ENCODE measurements at regions not wholly inside any gene's neighbourhood (a gene's known extent, or its start where the extent isn't known, plus 50 kb on each side); places are given as distances from the start of the nearest gene placed in this dataset.

DNA sequence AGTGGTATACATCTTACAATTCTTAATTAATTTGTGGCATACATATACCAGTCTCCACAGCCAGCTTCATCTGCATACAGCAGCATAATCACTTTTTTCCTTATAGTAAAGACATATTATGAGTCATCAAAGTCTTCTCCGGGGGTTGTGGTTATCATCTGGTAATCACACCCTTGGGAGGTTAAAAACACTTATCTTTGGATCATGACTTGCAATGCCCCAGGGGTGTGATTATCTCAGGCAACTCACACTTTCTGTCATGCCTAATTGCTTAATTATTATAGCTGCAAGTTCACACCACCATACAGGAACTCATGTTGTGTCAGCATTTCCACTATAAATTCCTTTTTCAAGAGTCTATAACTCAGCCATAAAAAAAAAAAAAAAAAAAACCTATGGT lies 218.4 kb downstream of the ANXA1 start:
- Histone ChIP-seq H3K36me3 (no peaks in the 10 kb centered on the region), H3K27ac (replicated peaks in 1 of 4) (no peak overlapping the region), H3K4me3 (no peak overlapping the region), H3K9me3 (no peaks in the 10 kb centered on the region), H3K4me1 (no peaks in the 10 kb centered on the region), H3K27me3 (no peaks in the 10 kb centered on the region)
- no peak for DNase-seq (ENCODE audit: extremely low spot score)
- intact Hi-C loops (cut with DNase I), result no loop called here
- TF ChIP-seq EP300 (IDR thresholded peaks at IDR 0.05), result no peak
- TF ChIP-seq POLR2AphosphoS5 (IDR thresholded peaks at IDR 0.05), result no peak
- no peak for TF ChIP-seq POLR2A (IDR thresholded peaks at IDR 0.05; ENCODE audit: low read depth)
- TF ChIP-seq, protein P1, sequence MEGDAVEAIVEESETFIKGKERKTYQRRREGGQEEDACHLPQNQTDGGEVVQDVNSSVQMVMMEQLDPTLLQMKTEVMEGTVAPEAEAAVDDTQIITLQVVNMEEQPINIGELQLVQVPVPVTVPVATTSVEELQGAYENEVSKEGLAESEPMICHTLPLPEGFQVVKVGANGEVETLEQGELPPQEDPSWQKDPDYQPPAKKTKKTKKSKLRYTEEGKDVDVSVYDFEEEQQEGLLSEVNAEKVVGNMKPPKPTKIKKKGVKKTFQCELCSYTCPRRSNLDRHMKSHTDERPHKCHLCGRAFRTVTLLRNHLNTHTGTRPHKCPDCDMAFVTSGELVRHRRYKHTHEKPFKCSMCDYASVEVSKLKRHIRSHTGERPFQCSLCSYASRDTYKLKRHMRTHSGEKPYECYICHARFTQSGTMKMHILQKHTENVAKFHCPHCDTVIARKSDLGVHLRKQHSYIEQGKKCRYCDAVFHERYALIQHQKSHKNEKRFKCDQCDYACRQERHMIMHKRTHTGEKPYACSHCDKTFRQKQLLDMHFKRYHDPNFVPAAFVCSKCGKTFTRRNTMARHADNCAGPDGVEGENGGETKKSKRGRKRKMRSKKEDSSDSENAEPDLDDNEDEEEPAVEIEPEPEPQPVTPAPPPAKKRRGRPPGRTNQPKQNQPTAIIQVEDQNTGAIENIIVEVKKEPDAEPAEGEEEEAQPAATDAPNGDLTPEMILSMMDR (IDR thresholded peaks at IDR 0.05), result no peak
- WGBS, result 33% methylated on average over 1 of the region's 1 CpG

DNA sequence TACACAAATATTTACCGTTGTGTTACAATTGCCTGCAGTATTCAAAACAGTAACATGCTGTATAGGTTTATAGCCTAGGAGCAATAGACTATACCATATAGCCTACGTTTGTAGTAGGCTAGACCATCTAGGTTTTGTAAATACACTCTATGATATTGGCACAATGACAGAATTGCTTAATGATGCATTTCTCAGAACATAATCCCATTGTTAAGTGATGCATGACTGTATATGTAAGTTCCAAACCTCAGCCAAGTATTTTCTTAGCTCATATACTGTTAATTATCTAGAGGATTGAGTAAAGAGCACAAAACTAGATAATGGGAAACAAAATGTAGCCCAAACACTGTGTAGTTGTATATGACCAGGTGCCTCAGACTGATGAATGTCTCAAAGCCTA lies 220.1 kb downstream of the ANXA1 start:
- no peak for TF ChIP-seq EP300 (IDR thresholded peaks at IDR 0.05)
- no peak for TF ChIP-seq POLR2A (IDR thresholded peaks at IDR 0.05; ENCODE audit: low read depth)
- TF ChIP-seq, protein P1 (IDR thresholded peaks at IDR 0.05), result no peak
- no peak for TF ChIP-seq POLR2AphosphoS5 (IDR thresholded peaks at IDR 0.05)
- no peaks in the 10 kb centered on the region for H3K36me3 ChIP-seq
- no peaks in the 10 kb centered on the region for H3K4me1 ChIP-seq
- H3K9me3 ChIP-seq, result no peaks in the 10 kb centered on the region
- H3K27me3 ChIP-seq, result no peaks in the 10 kb centered on the region
- no peak overlapping the region for H3K27ac ChIP-seq (replicated peaks in 1 of 4)
- 58% methylated on average over 2 of the region's 2 CpGs for WGBS
- H3K4me3 ChIP-seq, result no peak overlapping the region
- DNase-seq (ENCODE audit: extremely low spot score), result no peak
- intact Hi-C loops (cut with DNase I), result no loop called here

- intact Hi-C loops (cut with DNase I), result no loop called here
- DNase-seq (ENCODE audit: extremely low spot score), result no peak
- Histone ChIP-seq H3K27ac (replicated peaks in 1 of 4) (no peak overlapping the region), H3K4me3 (no peak overlapping the region), H3K27me3 (no peaks in the 10 kb centered on the region), H3K4me1 (no peaks in the 10 kb centered on the region), H3K36me3 (no peaks in the 10 kb centered on the region), H3K9me3 (peaks cover 0 to 3% (median 0%) of the 10 kb centered on the region in 4 donors)
- WGBS, result 56% methylated on average over 3 of the region's 3 CpGs
- TF ChIP-seq, protein P1 (IDR thresholded peaks at IDR 0.05), result no peak
- TF ChIP-seq POLR2A (IDR thresholded peaks at IDR 0.05; ENCODE audit: low read depth) (no peak), POLR2AphosphoS5 (IDR thresholded peaks at IDR 0.05) (no peak), EP300 (IDR thresholded peaks at IDR 0.05) (no peak)
Observed at GRCh38 chr9:73380411-73380810, 228.7 kb downstream of the ANXA1 start.

- DNase-seq (ENCODE audit: extremely low spot score), result no peak
- Histone ChIP-seq H3K4me3 (no peak overlapping the region), H3K9me3 (peaks cover 0 to 13% (median 6%) of the 10 kb centered on the region in 4 donors), H3K4me1 (no peaks in the 10 kb centered on the region), H3K27ac (replicated peaks in 1 of 4) (no peak overlapping the region), H3K27me3 (no peaks in the 10 kb centered on the region), H3K36me3 (no peaks in the 10 kb centered on the region)
- intact Hi-C loops (cut with DNase I), result no loop called here
- no peak for TF ChIP-seq POLR2AphosphoS5 (IDR thresholded peaks at IDR 0.05)
- no peak for TF ChIP-seq EP300 (IDR thresholded peaks at IDR 0.05)
- WGBS, result 93% methylated on average over 4 of the region's 4 CpGs
Observed at GRCh38 chr9:73402081-73403028, 250.7 kb downstream of the ANXA1 start.

DNA sequence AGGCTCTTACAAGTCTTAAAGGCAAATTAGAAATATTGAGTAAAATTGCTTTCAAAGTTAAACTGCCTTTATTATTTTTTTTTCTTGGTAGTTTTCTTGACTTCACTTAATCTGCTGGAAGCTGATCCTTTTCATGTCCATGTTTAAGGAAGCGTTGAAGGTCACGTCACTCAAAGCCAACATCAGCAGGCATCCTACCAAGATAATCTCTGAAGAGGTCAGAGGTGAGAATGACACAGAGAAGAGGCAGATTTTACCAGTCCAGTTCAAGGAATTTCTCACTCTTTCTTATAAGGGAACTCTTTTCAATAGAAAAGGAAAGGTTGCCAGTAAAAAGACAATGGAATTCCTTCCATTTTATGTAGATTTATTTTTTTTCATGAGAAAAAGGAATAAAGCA lies 259.8 kb downstream of the ANXA1 start:
- H3K9me3 ChIP-seq, result no peaks in the 10 kb centered on the region
- WGBS, result 43% methylated on average over 2 of the region's 2 CpGs
- TF ChIP-seq, protein P1 (IDR thresholded peaks at IDR 0.05), result no peak
- TF ChIP-seq POLR2AphosphoS5 (IDR thresholded peaks at IDR 0.05) (no peak), POLR2A (IDR thresholded peaks at IDR 0.05; ENCODE audit: low read depth) (no peak), EP300 (IDR thresholded peaks at IDR 0.05) (no peak)

More for the DNA sequence above, 259.8 kb downstream of the ANXA1 start:
- Histone ChIP-seq H3K4me1 (no peaks in the 10 kb centered on the region), H3K27me3 (no peaks in the 10 kb centered on the region), H3K36me3 (no peaks in the 10 kb centered on the region), H3K27ac (replicated peaks in 1 of 4) (no peak overlapping the region), H3K4me3 (no peak overlapping the region)
- no peak for DNase-seq (ENCODE audit: extremely low spot score)
- intact Hi-C loops (cut with DNase I), result no loop called here

All from esophagus muscularis mucosa (tissue), 4 donors.